ENCODE measurements at regions not wholly inside any gene's neighbourhood (a gene's known extent, or its start where the extent isn't known, plus 50 kb on each side); places are given as distances from the start of the nearest gene placed in this dataset.

DNA sequence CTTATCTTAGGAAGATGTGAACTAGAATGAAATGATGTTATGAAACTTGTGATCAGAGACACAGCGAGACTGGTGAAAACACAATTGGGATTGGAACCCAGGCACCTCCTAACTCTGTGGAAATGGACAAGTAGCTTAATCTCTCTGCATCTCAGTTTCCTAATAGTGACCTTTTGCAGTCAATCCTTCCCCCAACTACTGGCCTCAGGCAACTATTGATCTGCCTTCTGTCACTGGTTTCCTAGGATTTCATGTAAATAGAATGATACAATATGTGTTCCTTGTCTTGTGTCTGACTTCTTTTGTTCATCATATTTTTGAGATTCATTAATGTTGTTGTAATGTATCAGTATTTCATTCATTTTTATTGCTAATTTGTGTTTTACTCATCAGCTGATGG, 341.7 kb downstream of the REEP3 start:
- no peak for DNase-seq (ENCODE audit: low read depth)
- TF ChIP-seq, protein P1, sequence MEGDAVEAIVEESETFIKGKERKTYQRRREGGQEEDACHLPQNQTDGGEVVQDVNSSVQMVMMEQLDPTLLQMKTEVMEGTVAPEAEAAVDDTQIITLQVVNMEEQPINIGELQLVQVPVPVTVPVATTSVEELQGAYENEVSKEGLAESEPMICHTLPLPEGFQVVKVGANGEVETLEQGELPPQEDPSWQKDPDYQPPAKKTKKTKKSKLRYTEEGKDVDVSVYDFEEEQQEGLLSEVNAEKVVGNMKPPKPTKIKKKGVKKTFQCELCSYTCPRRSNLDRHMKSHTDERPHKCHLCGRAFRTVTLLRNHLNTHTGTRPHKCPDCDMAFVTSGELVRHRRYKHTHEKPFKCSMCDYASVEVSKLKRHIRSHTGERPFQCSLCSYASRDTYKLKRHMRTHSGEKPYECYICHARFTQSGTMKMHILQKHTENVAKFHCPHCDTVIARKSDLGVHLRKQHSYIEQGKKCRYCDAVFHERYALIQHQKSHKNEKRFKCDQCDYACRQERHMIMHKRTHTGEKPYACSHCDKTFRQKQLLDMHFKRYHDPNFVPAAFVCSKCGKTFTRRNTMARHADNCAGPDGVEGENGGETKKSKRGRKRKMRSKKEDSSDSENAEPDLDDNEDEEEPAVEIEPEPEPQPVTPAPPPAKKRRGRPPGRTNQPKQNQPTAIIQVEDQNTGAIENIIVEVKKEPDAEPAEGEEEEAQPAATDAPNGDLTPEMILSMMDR (IDR thresholded peaks at IDR 0.05; ENCODE audit: control insufficient read depth, insufficient read depth, low read depth, low read length, missing control alignments), result no peak
- H3K4me3 ChIP-seq (ENCODE audit: control insufficient read depth, low read depth, low read length), result no peak overlapping the region

DNA sequence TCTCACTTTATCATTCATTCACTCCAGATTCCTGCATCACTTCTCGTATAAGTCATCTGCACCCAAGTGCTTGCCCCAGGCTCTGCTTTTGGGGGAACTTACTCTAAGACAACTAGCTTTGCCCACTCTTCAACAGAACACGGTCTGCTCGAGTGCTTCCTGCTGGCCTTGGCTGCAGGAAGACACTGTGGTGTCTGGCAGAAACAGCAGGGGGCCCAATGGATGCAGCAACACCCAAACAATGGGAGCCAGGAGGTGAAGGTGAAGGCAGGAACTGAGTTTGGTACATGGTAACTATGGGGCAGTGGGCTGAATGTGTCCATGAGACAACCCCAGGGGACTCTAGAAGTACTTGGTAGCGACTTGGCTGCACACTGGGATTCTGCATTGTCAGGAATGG, 344.0 kb downstream of the REEP3 start:
- H3K4me3 ChIP-seq (ENCODE audit: control insufficient read depth, low read depth, low read length), result no peak overlapping the region
- DNase-seq (ENCODE audit: low read depth), result no peak
- TF ChIP-seq, protein P1 (IDR thresholded peaks at IDR 0.05; ENCODE audit: control insufficient read depth, insufficient read depth, low read depth, low read length, missing control alignments), result no peak

DNA sequence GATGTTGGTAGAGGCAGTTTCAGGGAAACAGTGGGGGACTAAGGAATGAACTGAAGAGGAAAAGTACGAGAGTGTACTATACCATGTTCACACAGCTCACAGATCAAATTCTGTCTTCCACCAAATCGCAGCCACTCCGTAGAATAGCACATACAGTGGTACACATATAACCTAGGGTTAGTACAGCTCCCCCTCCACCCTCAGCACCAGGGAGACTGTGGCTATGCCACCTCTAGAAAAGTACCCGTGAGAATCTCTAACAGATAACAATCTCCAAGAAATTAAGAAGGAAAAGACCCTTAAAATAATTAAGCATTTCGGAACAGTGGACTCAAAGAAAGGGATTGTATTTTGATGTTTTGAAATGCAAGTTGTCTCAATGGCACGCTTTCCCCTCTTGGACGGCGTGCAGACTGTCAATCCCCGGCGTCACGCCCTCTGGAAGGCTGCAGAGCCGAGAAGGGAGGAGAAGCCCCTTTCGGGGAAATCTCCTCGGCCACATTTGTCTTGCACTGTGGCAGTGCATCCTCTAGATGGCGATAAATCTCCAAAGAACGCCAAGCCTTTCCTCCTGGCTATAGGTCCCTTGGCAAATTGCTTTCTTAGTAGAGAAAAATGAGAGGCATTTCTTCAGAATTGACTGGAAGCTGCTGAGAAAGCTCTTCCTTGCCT, 345.0 kb downstream of the REEP3 start:
- TF ChIP-seq, protein P1 (IDR thresholded peaks at IDR 0.05; ENCODE audit: control insufficient read depth, insufficient read depth, low read depth, low read length, missing control alignments), result peak; percentile 88
- DNase-seq (ENCODE audit: low read depth), result no peak
- H3K4me3 ChIP-seq (ENCODE audit: control insufficient read depth, low read depth, low read length), result no peak overlapping the region

DNA sequence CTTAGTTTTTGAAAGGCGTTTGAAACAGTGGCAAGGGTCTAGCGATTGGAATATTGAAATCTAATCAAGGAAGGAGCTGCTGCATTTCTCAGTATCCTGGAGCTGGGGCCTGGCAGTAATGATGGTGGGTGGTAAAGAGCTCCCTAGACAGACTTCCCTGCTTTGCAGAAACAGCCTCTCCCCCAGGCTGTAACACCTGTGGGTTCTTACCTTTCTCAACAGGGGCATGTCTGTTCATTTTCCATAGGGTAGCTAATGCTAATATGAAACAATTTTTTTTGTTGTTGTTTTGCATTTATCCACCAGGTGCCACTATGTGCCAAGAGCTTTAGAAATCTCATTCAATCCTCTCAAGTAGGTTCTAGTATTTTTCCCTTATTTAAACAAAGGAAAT, 345.5 kb downstream of the REEP3 start:
- no peak overlapping the region for H3K4me3 ChIP-seq (ENCODE audit: control insufficient read depth, low read depth, low read length)
- DNase-seq (ENCODE audit: low read depth), result no peak
- TF ChIP-seq, protein P1 (IDR thresholded peaks at IDR 0.05; ENCODE audit: control insufficient read depth, insufficient read depth, low read depth, low read length, missing control alignments), result no peak

DNA sequence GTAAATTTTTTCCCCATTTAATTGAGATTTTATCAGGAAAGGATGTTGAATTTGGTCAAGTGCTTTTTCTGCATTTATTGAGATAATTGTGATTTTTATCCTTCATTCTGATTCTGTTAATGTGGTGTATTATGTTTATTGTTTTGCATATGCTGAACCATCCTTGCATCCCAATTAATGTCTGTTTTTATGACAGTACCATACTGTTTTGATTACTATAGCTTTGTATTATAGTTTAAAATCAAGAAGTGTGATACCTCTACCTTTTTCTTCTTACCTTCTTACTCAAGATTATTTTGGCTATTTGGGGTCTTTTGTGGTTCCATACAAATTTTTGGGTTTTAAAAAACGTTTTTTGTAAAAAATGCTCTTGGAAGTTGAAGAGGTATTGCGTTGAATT, 357.2 kb downstream of the REEP3 start:
- no peak overlapping the region for H3K4me3 ChIP-seq (ENCODE audit: control insufficient read depth, low read depth, low read length)
- TF ChIP-seq, protein P1 (IDR thresholded peaks at IDR 0.05; ENCODE audit: control insufficient read depth, insufficient read depth, low read depth, low read length, missing control alignments), result no peak
- no peak for DNase-seq (ENCODE audit: low read depth)

DNA sequence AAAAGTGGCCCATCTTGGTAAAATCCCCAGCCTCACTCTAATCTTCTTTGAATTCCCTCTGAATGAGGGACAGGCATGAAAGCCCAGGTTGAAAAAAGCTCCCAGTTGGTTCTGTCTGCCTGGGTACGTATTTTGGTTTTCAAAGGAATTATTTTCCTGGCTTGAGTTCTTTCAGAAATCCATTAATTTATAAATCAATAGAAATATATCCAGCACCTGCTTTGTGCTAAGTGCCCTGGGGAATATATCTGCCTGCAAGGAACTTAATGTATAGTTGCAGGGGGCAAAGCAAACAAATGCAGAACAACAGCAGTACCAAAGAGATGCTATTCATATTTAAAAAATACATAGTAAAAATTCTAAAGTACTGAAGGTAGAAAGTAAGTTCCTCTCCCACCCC, 362.7 kb downstream of the REEP3 start:
- TF ChIP-seq, protein P1 (IDR thresholded peaks at IDR 0.05; ENCODE audit: control insufficient read depth, insufficient read depth, low read depth, low read length, missing control alignments), result no peak
- DNase-seq (ENCODE audit: low read depth), result no peak
- H3K4me3 ChIP-seq (ENCODE audit: control insufficient read depth, low read depth, low read length), result no peak overlapping the region

All from AG09309 (cell line).